ENCODE measurements at regions not wholly inside any gene's neighbourhood (a gene's known extent, or its start where the extent isn't known, plus 50 kb on each side); places are given as distances from the start of the nearest gene placed in this dataset.

- Histone ChIP-seq H3K18ac (ENCODE audit: low read length) (no peak overlapping the region), H2AK5ac (ENCODE audit: low read length) (no peak overlapping the region), H3K4me1 (ENCODE audit: control insufficient read depth in 1 of 2, insufficient read depth in 2 of 2, low read length in 2 of 2) (no peaks in the 10 kb centered on the region), H3K4me2 (ENCODE audit: low read length) (no peak overlapping the region), H3K4me3 (ENCODE audit: low read depth, low read length) (no peak overlapping the region), H3K14ac (ENCODE audit: low read length) (no peak overlapping the region), H4K12ac (ENCODE audit: low read depth, low read length) (no peak overlapping the region), H4K91ac (ENCODE audit: low read depth, low read length) (no peak overlapping the region), H2BK12ac (ENCODE audit: low read length) (no peak overlapping the region), H3K9me3 (ENCODE audit: insufficient read depth, low read depth, low read length) (peaks cover 3% of the 10 kb centered on the region), H2BK5ac (ENCODE audit: low read depth, low read length, poor library complexity) (no peak overlapping the region), H3K23ac (ENCODE audit: low read length) (no peak overlapping the region), H3K36me3 (ENCODE audit: control insufficient read depth in 1 of 2, insufficient read depth in 2 of 2, low read length in 2 of 2) (no peaks in the 10 kb centered on the region), H3K4ac (ENCODE audit: low read depth, low read length) (no peak overlapping the region), H2BK120ac (ENCODE audit: insufficient read depth, low read length, poor library complexity) (no peak overlapping the region), H3K27me3 (ENCODE audit: insufficient read depth, low read length) (no peaks in the 10 kb centered on the region), H3K79me1 (ENCODE audit: low read length) (no peaks in the 10 kb centered on the region), H3K9ac (ENCODE audit: low read length) (no peak overlapping the region), H3K27ac (ENCODE audit: low read depth, low read length) (no peak overlapping the region), H2AFZ (ENCODE audit: insufficient read depth, low read length, poor library complexity) (no peak overlapping the region), H4K8ac (ENCODE audit: low read depth, low read length) (no peak overlapping the region), H3K79me2 (ENCODE audit: control insufficient read depth, insufficient read depth, low read length, poor library complexity) (no peaks in the 10 kb centered on the region)
- no peak for DNase-seq
- no CpG with 5 or more reads among the region's 8 CpGs for WGBS (ENCODE audit: extremely low coverage, insufficient coverage, insufficient read length)
These were observed 95.0 kb upstream of the PRR16 start for GRCh38 chr5:120368923-120369715.

- H3K14ac ChIP-seq (ENCODE audit: low read length), result no peak overlapping the region
- no peak overlapping the region for H3K4ac ChIP-seq (ENCODE audit: low read depth, low read length)
- H3K36me3 ChIP-seq (ENCODE audit: control insufficient read depth in 1 of 2, insufficient read depth in 2 of 2, low read length in 2 of 2), result no peaks in the 10 kb centered on the region
- no peak overlapping the region for H2AFZ ChIP-seq (ENCODE audit: insufficient read depth, low read length, poor library complexity)
- no peak overlapping the region for H2BK120ac ChIP-seq (ENCODE audit: insufficient read depth, low read length, poor library complexity)
- no peak overlapping the region for H4K12ac ChIP-seq (ENCODE audit: low read depth, low read length)
- H3K27me3 ChIP-seq (ENCODE audit: insufficient read depth, low read length), result no peaks in the 10 kb centered on the region
- no peak overlapping the region for H3K18ac ChIP-seq (ENCODE audit: low read length)
- H4K91ac ChIP-seq (ENCODE audit: low read depth, low read length), result no peak overlapping the region
- H3K23ac ChIP-seq (ENCODE audit: low read length), result no peak overlapping the region
- no peaks in the 10 kb centered on the region for H3K79me1 ChIP-seq (ENCODE audit: low read length)
- H4K8ac ChIP-seq (ENCODE audit: low read depth, low read length), result no peak overlapping the region
- no peak overlapping the region for H2AK5ac ChIP-seq (ENCODE audit: low read length)
- no peak overlapping the region for H3K27ac ChIP-seq (ENCODE audit: low read depth, low read length)
- no CpG with 5 or more reads among the region's 3 CpGs for WGBS (ENCODE audit: extremely low coverage, insufficient coverage, insufficient read length)
- peaks cover 2% of the 10 kb centered on the region for H3K9me3 ChIP-seq (ENCODE audit: insufficient read depth, low read depth, low read length)
- H2BK5ac ChIP-seq (ENCODE audit: low read depth, low read length, poor library complexity), result no peak overlapping the region
- no peak overlapping the region for H2BK12ac ChIP-seq (ENCODE audit: low read length)
- no peaks in the 10 kb centered on the region for H3K79me2 ChIP-seq (ENCODE audit: control insufficient read depth, insufficient read depth, low read length, poor library complexity)
- H3K4me3 ChIP-seq (ENCODE audit: low read depth, low read length), result no peak overlapping the region
- H3K4me1 ChIP-seq (ENCODE audit: control insufficient read depth in 1 of 2, insufficient read depth in 2 of 2, low read length in 2 of 2), result no peaks in the 10 kb centered on the region
- no peak for DNase-seq
- no peak overlapping the region for H3K4me2 ChIP-seq (ENCODE audit: low read length)
- H3K9ac ChIP-seq (ENCODE audit: low read length), result no peak overlapping the region
These were observed 91.2 kb upstream of the PRR16 start for GRCh38 chr5:120372899-120373298.

- H3K36me3 ChIP-seq (ENCODE audit: control insufficient read depth in 1 of 2, insufficient read depth in 2 of 2, low read length in 2 of 2), result no peaks in the 10 kb centered on the region
- H4K8ac ChIP-seq (ENCODE audit: low read depth, low read length), result no peak overlapping the region
These were observed 88.9 kb upstream of the PRR16 start for GRCh38 chr5:120375248-120375647.

GRCh38 chr5:120380644-120381043 lies 83.5 kb upstream of the PRR16 start:
- H3K27me3 ChIP-seq (ENCODE audit: insufficient read depth, low read length), result no peaks in the 10 kb centered on the region
- H3K4me1 ChIP-seq (ENCODE audit: control insufficient read depth in 1 of 2, insufficient read depth in 2 of 2, low read length in 2 of 2), result no peaks in the 10 kb centered on the region
- no peak overlapping the region for H3K4me3 ChIP-seq (ENCODE audit: low read depth, low read length)
- peaks cover 5% of the 10 kb centered on the region for H3K9me3 ChIP-seq (ENCODE audit: insufficient read depth, low read depth, low read length)
- no peak overlapping the region for H4K8ac ChIP-seq (ENCODE audit: low read depth, low read length)
- no peak overlapping the region for H2BK12ac ChIP-seq (ENCODE audit: low read length)
- no peak overlapping the region for H3K9ac ChIP-seq (ENCODE audit: low read length)
- no peak overlapping the region for H2BK120ac ChIP-seq (ENCODE audit: insufficient read depth, low read length, poor library complexity)
- H4K91ac ChIP-seq (ENCODE audit: low read depth, low read length), result no peak overlapping the region
- H3K4me2 ChIP-seq (ENCODE audit: low read length), result no peak overlapping the region
- H3K18ac ChIP-seq (ENCODE audit: low read length), result no peak overlapping the region
- no peaks in the 10 kb centered on the region for H3K79me1 ChIP-seq (ENCODE audit: low read length)
- no peak overlapping the region for H2BK5ac ChIP-seq (ENCODE audit: low read depth, low read length, poor library complexity)
- no peak overlapping the region for H2AK5ac ChIP-seq (ENCODE audit: low read length)
- H4K12ac ChIP-seq (ENCODE audit: low read depth, low read length), result no peak overlapping the region
- no peak overlapping the region for H3K27ac ChIP-seq (ENCODE audit: low read depth, low read length)
- H3K36me3 ChIP-seq (ENCODE audit: control insufficient read depth in 1 of 2, insufficient read depth in 2 of 2, low read length in 2 of 2), result no peaks in the 10 kb centered on the region
- no CpG with 5 or more reads among the region's 1 CpG for WGBS (ENCODE audit: extremely low coverage, insufficient coverage, insufficient read length)
- H3K14ac ChIP-seq (ENCODE audit: low read length), result no peak overlapping the region
- H2AFZ ChIP-seq (ENCODE audit: insufficient read depth, low read length, poor library complexity), result no peak overlapping the region
- H3K23ac ChIP-seq (ENCODE audit: low read length), result no peak overlapping the region
- no peak overlapping the region for H3K4ac ChIP-seq (ENCODE audit: low read depth, low read length)
- DNase-seq, result no peak
- H3K79me2 ChIP-seq (ENCODE audit: control insufficient read depth, insufficient read depth, low read length, poor library complexity), result no peaks in the 10 kb centered on the region

More at GRCh38 chr5:120375248-120375647, 88.9 kb upstream of the PRR16 start:
- no peak overlapping the region for H3K18ac ChIP-seq (ENCODE audit: low read length)
- peaks cover 5% of the 10 kb centered on the region for H3K9me3 ChIP-seq (ENCODE audit: insufficient read depth, low read depth, low read length)
- H3K4me1 ChIP-seq (ENCODE audit: control insufficient read depth in 1 of 2, insufficient read depth in 2 of 2, low read length in 2 of 2), result no peaks in the 10 kb centered on the region
- H2AFZ ChIP-seq (ENCODE audit: insufficient read depth, low read length, poor library complexity), result no peak overlapping the region
- no peak overlapping the region for H3K14ac ChIP-seq (ENCODE audit: low read length)
- H3K27ac ChIP-seq (ENCODE audit: low read depth, low read length), result no peak overlapping the region
- no peak overlapping the region for H2BK5ac ChIP-seq (ENCODE audit: low read depth, low read length, poor library complexity)
- no peak for DNase-seq
- no peak overlapping the region for H4K12ac ChIP-seq (ENCODE audit: low read depth, low read length)
- no peak overlapping the region for H2AK5ac ChIP-seq (ENCODE audit: low read length)
- H2BK12ac ChIP-seq (ENCODE audit: low read length), result no peak overlapping the region
- H4K91ac ChIP-seq (ENCODE audit: low read depth, low read length), result no peak overlapping the region
- H3K4me3 ChIP-seq (ENCODE audit: low read depth, low read length), result no peak overlapping the region
- H3K9ac ChIP-seq (ENCODE audit: low read length), result no peak overlapping the region
- no peaks in the 10 kb centered on the region for H3K27me3 ChIP-seq (ENCODE audit: insufficient read depth, low read length)
- H3K4me2 ChIP-seq (ENCODE audit: low read length), result no peak overlapping the region
- H3K23ac ChIP-seq (ENCODE audit: low read length), result no peak overlapping the region
- no CpG with 5 or more reads among the region's 1 CpG for WGBS (ENCODE audit: extremely low coverage, insufficient coverage, insufficient read length)
- no peak overlapping the region for H2BK120ac ChIP-seq (ENCODE audit: insufficient read depth, low read length, poor library complexity)
- no peaks in the 10 kb centered on the region for H3K79me2 ChIP-seq (ENCODE audit: control insufficient read depth, insufficient read depth, low read length, poor library complexity)
- no peak overlapping the region for H3K4ac ChIP-seq (ENCODE audit: low read depth, low read length)
- H3K79me1 ChIP-seq (ENCODE audit: low read length), result no peaks in the 10 kb centered on the region

Data from trophoblast cell (in vitro differentiated cells and primary cell).